A673 (cell line): ENCODE measurements at regions not wholly inside any gene's neighbourhood (a gene's known extent, or its start where the extent isn't known, plus 50 kb on each side); places are given as distances from the start of the nearest gene placed in this dataset.

Experiments used
- BruUV-seq: library from RNA; stranded (reverse); fragments of 400-500 nt; replicated peaks from 2 replicates; lab custom pipeline; 2021; lab: Mats Ljungman, UMichigan
- CTCF ChIA-PET: fragments of 300-600 bp; sonication (Branson Sonifier 250); formaldehyde crosslinking; loops from one replicate; lab custom pipeline; 2022; ENCODE audit warnings: antibody characterized with exemption; lab: Charles Lee
- POLR2A ChIA-PET: fragments of 300-600 bp; sonication (Branson Sonifier 250); formaldehyde crosslinking; loops from one replicate; lab custom pipeline; 2022; ENCODE audit warnings: antibody characterized with exemption; ENCODE audit not compliant: low non-redundant PET; lab: Charles Lee
- DNase-seq: peaks from one replicate; pipeline ENCODE4 v3.0.0-alpha.2; 2015; ENCODE audit warnings: low spot score
- H3K27ac ChIP-seq: fragments of 200-600 bp; sonication (generic); 2 replicates; pipeline ENCODE4 v1.5.1; 2016; ENCODE audit warnings: mixed run types, low read depth, mild to moderate bottlenecking, mixed read lengths, antibody characterized with exemption, low read length; ENCODE audit not compliant: poor library complexity, severe bottlenecking
- H3K27me3 ChIP-seq: fragments of 200-600 bp; sonication (generic); replicated peaks from 2 replicates; pipeline ENCODE4 v1.6.1; 2017; ENCODE audit warnings: mixed run types, low read depth, mild to moderate bottlenecking, mixed read lengths, antibody characterized with exemption, low read length; ENCODE audit not compliant: insufficient read depth, poor library complexity
- H3K36me3 ChIP-seq: fragments of 200-600 bp; sonication (generic); 2 replicates; pipeline ENCODE4 v1.6.1; 2016; ENCODE audit warnings: mixed run types, mild to moderate bottlenecking, mixed read lengths, antibody characterized with exemption, low read length; ENCODE audit not compliant: insufficient read depth, poor library complexity, severe bottlenecking
- H3K4me1 ChIP-seq: fragments of 200-600 bp; sonication (generic); 2 replicates; pipeline ENCODE4 v1.6.1; 2017; ENCODE audit warnings: mixed run types, mild to moderate bottlenecking, mixed read lengths, antibody characterized with exemption, low read length; ENCODE audit not compliant: insufficient read depth, poor library complexity, severe bottlenecking
- H3K4me3 ChIP-seq: fragments of 200-600 bp; sonication (generic); 2 replicates; pipeline ENCODE4 v1.5.1; 2016; ENCODE audit warnings: low read depth, mixed run types, mild to moderate bottlenecking, mixed read lengths, low read length; ENCODE audit not compliant: poor library complexity, severe bottlenecking
- H3K9me3 ChIP-seq: fragments of 200-600 bp; sonication (generic); 2 replicates; pipeline ENCODE4 v1.6.1; 2016; ENCODE audit warnings: mixed run types, low read depth, mild to moderate bottlenecking, mixed read lengths, antibody characterized with exemption, low read length; ENCODE audit not compliant: poor library complexity, severe bottlenecking
- CTCF ChIP-seq: fragments of 300-800, 200-600 bp; sonication (generic); conservative IDR thresholded peaks from 2 replicates; pipeline ENCODE4 v1.5.1; 2017; ENCODE audit warnings: low read depth, mild to moderate bottlenecking, antibody characterized with exemption, low read length, moderate library complexity, mixed read lengths
- EZH2 ChIP-seq: fragments of 200-600 bp; sonication (generic); IDR thresholded peaks from 2 replicates; pipeline ENCODE4 v1.6.1; 2017; ENCODE audit warnings: borderline replicate concordance, low read depth, mild to moderate bottlenecking, mixed read lengths, antibody characterized with exemption, low read length; ENCODE audit not compliant: poor library complexity, severe bottlenecking
- intact Hi-C: fragments of 100-400 bp; cut with micrococcal nuclease; formaldehyde crosslinking; loops from one replicate; pipeline ENCODE4 v1.10.0; 2022; ENCODE audit not compliant: unreplicated experiment

GRCh38 chr2:119062179-119062578, 96.4 kb downstream of the C1QL2 start:
- Histone ChIP-seq H3K27ac (no peak overlapping the region), H3K4me3 (no peak overlapping the region), H3K27me3 (no peaks in the 10 kb centered on the region), H3K4me1 (no peaks in the 10 kb centered on the region), H3K9me3 (no peaks in the 10 kb centered on the region), H3K36me3 (no peaks in the 10 kb centered on the region)
- DNase-seq, result no peak
- TF ChIP-seq EZH2, result no peak
- TF ChIP-seq CTCF, result no peak
- ChIA-PET CTCF (no interaction called here), POLR2A (no interaction called here)
- intact Hi-C loops, result no loop called here
- BruUV-seq, result no TSS peak

GRCh38 chr2:119059940-119060339, 98.6 kb downstream of the C1QL2 start:
- H3K36me3 ChIP-seq, result no peaks in the 10 kb centered on the region
- TF ChIP-seq EZH2 (no peak), CTCF (no peak)
- H3K27me3 ChIP-seq, result no peaks in the 10 kb centered on the region
- no peak for DNase-seq
- H3K9me3 ChIP-seq, result no peaks in the 10 kb centered on the region
- no peaks in the 10 kb centered on the region for H3K4me1 ChIP-seq
- no peak overlapping the region for H3K4me3 ChIP-seq
- H3K27ac ChIP-seq, result no peak overlapping the region
- ChIA-PET POLR2A (no interaction called here), CTCF (no interaction called here)
- no TSS peak for BruUV-seq
- intact Hi-C loops, result no loop called here

DNA sequence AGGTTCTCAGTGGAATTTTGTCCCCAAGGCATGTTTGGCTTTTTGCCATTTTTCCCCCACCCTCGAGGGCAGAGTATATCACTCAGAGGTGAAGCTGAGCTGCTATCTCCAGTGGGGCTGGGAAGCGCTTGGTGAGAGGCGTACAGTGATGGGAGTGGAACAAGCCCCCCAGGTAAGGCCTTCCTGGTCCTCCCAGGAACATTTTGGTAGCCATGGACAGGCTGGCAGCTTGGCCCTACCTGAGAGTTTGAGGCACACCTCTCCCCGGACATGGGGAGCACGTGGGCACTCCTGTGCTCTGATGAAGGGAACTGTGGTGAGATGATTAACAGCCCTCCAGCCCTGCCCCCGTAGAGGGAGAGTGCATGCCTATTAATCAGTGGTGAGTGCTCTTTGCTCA, 99.3 kb downstream of the C1QL2 start:
- no peak for DNase-seq
- Histone ChIP-seq H3K4me1 (no peaks in the 10 kb centered on the region), H3K36me3 (no peaks in the 10 kb centered on the region), H3K9me3 (no peaks in the 10 kb centered on the region), H3K4me3 (no peak overlapping the region), H3K27me3 (no peaks in the 10 kb centered on the region), H3K27ac (no peak overlapping the region)
- CTCF ChIA-PET, result no interaction called here
- TF ChIP-seq CTCF, result no peak
- no peak for TF ChIP-seq EZH2
- no TSS peak for BruUV-seq
- intact Hi-C loops, result no loop called here
- POLR2A ChIA-PET, result no interaction called here
